GM06990 (cell line): ENCODE measurements at regions not wholly inside any gene's neighbourhood (a gene's known extent, or its start where the extent isn't known, plus 50 kb on each side); places are given as distances from the start of the nearest gene placed in this dataset.

Experiments used
- DNase-seq: peaks from one replicate; pipeline ENCODE4 v3.0.0-alpha.2; 2011; ENCODE audit not compliant: insufficient read length; ENCODE audit errors: extremely low read depth
- H3K27me3 ChIP-seq: replicated peaks from 2 replicates; pipeline ENCODE4 v1.6.0; 2011; ENCODE audit warnings: low read length; ENCODE audit not compliant: control insufficient read depth, insufficient read depth
- H3K36me3 ChIP-seq: 2 replicates; pipeline ENCODE4 v1.5.1; 2011; ENCODE audit warnings: low read length; ENCODE audit not compliant: control insufficient read depth, insufficient read depth
- H3K4me3 ChIP-seq: replicated peaks from 2 replicates; pipeline ENCODE4 v1.5.1; 2011; ENCODE audit warnings: low read depth, mild to moderate bottlenecking, control low read depth, low read length
- CTCF ChIP-seq: IDR thresholded peaks from 2 replicates; pipeline ENCODE4 v1.5.1; 2011; ENCODE audit warnings: low read length, control low read depth, mild to moderate bottlenecking, inconsistent platforms; ENCODE audit not compliant: insufficient read depth, poor library complexity, severe bottlenecking

GRCh38 chr12:73445658-73446324 lies 1091.8 kb upstream of the ATXN7L3B start:
- Histone ChIP-seq H3K36me3 (no peaks in the 10 kb centered on the region), H3K27me3 (no peaks in the 10 kb centered on the region), H3K4me3 (no peak overlapping the region)
- no peak for DNase-seq
- TF ChIP-seq CTCF = no peak

DNA sequence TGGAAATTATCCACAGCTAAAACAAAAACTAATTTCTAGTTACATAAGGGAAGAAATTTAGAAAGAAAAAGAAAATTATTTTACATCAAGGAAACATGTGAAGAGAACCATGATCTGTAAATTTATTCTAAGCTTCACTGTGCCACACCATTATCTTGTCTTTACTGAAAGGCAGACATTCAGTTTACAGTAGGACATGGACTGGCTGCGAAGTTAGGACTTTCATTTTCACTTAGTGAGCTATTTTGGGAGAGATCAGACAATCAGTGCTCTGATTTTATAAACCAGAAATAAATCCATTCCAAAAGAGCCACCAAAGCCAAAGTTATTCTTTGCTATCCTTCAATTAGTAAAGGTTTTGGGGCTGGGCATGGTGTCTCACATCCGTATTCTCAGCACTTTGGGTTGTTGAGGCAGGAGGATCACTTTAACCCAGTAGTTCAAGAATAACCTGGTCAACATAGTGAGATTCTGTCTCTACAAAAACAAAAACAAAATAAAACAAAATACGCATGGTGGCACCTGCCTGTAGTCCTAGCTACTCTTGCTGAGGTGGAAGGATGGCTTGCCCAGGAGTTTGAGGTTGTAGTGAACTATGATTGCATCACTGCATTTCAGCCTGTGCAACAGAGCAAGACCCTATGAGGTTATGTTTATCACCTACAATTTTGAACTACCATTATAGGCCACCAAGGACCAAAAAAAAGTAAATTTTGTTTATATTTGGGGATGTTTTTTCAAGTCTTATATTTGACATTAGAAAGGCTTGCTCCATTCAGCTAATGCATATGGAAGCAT lies 1084.8 kb upstream of the ATXN7L3B start:
- Histone ChIP-seq H3K4me3 (no peak overlapping the region), H3K36me3 (no peaks in the 10 kb centered on the region), H3K27me3 (no peaks in the 10 kb centered on the region)
- no peak for TF ChIP-seq CTCF
- no peak for DNase-seq

GRCh38 chr12:73460212-73460611 lies 1077.4 kb upstream of the ATXN7L3B start:
- no peak for DNase-seq
- no peak for TF ChIP-seq CTCF
- Histone ChIP-seq H3K27me3 (no peaks in the 10 kb centered on the region), H3K36me3 (no peaks in the 10 kb centered on the region), H3K4me3 (no peak overlapping the region)

DNA sequence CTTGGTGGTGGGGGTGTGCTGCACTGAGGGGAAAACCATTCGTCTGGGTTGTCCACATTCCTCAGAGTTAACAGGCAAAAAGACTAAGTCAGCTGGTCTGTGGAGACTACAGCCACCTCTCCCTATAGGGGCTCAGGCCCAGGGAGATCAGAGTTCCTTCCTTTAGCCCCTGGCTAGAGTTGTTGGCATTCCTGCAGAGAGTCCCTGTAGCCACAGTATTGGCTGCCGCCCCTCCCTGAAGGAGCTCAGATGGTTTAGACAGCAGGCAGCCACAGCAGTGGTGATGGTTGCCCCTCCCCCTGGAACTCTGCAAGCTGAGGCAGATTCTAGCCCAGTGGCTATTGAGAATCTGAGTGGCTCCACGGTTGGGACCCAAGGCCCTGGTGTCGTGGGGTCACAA lies 1072.5 kb upstream of the ATXN7L3B start:
- H3K4me3 ChIP-seq = no peak overlapping the region
- TF ChIP-seq CTCF = no peak
- no peak for DNase-seq
- no peaks in the 10 kb centered on the region for H3K27me3 ChIP-seq
- H3K36me3 ChIP-seq = no peaks in the 10 kb centered on the region

GRCh38 chr12:73486256-73486655 lies 1051.4 kb upstream of the ATXN7L3B start:
- no peaks in the 10 kb centered on the region for H3K27me3 ChIP-seq
- DNase-seq = no peak
- no peaks in the 10 kb centered on the region for H3K36me3 ChIP-seq
- TF ChIP-seq CTCF = no peak
- no peak overlapping the region for H3K4me3 ChIP-seq
